HepG2 (cell line): ENCODE measurements at regions not wholly inside any gene's neighbourhood (a gene's known extent, or its start where the extent isn't known, plus 50 kb on each side); places are given as distances from the start of the nearest gene placed in this dataset.

Source experiments
- ATAC-seq: fragments of 200-7000 bp; cut with Tn5 transposase; 3 replicates; pipeline ENCODE4 v1.9.1; 2020; ENCODE audit warnings: mild to moderate bottlenecking, moderate library complexity
- BruUV-seq: library from RNA; stranded (reverse); fragments of 400-500 nt; replicated peaks from 2 replicates; lab custom pipeline; 2021; lab: Mats Ljungman, UMichigan
- CTCF ChIA-PET: fragments of 300-600 bp; formaldehyde crosslinking; extraction: SDS; loops from one replicate; lab custom pipeline; 2021; ENCODE audit warnings: low total read pairs, inconsistent platforms, low intra/inter-chr PET ratio; lab: Yijun Ruan, JAX
- POLR2A ChIA-PET: fragments of 350-600 bp; sonication (Branson Sonifier 250); formaldehyde crosslinking; loops from one replicate; lab custom pipeline; 2020; ENCODE audit warnings: antibody characterized with exemption, inconsistent platforms; lab: Yijun Ruan, JAX
- DNase-seq: peaks from one replicate; pipeline ENCODE4 v3.0.0-alpha.2; 2015; ENCODE audit warnings: low spot score
- FAIRE-seq: peaks from 3 replicates; lab custom pipeline; 2011; peaks lifted over from hg19 to GRCh38; lab: Jason Lieb, UNC
- H2AFZ ChIP-seq: one replicate; pipeline ENCODE4 v1.6.1; 2011; ENCODE audit warnings: low read length, inconsistent platforms
- H3K27ac ChIP-seq: fragments of 300-600 bp; 3 replicates; pipeline ENCODE4 v1.8.0; 2011; ENCODE audit warnings: mixed run types, mild to moderate bottlenecking, mixed read lengths, low read length, inconsistent platforms; ENCODE audit not compliant: insufficient read depth; ENCODE audit errors: extremely low read length
- H3K27me3 ChIP-seq, 2 experiments: fragments of 200-600 bp in 1 of 2; 2 replicates in 1 of 2; 3 replicates in 1 of 2; pipeline versions ENCODE4 v1.6.0 to v1.8.0; 2011; ENCODE audit warnings: low read length in 2 of 2, mild to moderate bottlenecking in 2 of 2, moderate library complexity in 2 of 2, inconsistent platforms in 1 of 2; ENCODE audit not compliant: insufficient read depth in 2 of 2, control insufficient read depth in 1 of 2
- H3K36me3 ChIP-seq, 2 experiments: fragments of 200-600 bp in 1 of 2; replicated peaks in 1 of 2; 2 replicates in 1 of 2; 3 replicates in 1 of 2; pipeline versions ENCODE4 v1.5.1 to v1.8.0; 2011; ENCODE audit warnings: low read length in 2 of 2, inconsistent platforms in 1 of 2; ENCODE audit not compliant: insufficient read depth in 2 of 2, control insufficient read depth in 1 of 2
- H3K4me1 ChIP-seq: 2 replicates; pipeline ENCODE4 v1.5.1; 2012; ENCODE audit warnings: low read length, inconsistent platforms; ENCODE audit not compliant: insufficient read depth
- H3K4me2 ChIP-seq: 2 replicates; pipeline ENCODE4 v1.6.0; 2011; ENCODE audit warnings: low read depth, low read length, inconsistent platforms
- H3K4me3 ChIP-seq, 3 experiments: fragments of 200-600 bp in 1 of 3; sonication (generic), shearing (Covaris generic) in 1 of 3; replicated peaks in 1 of 3; 2 replicates each; pipeline ENCODE4 v1.5.1; 2011 to 2016; ENCODE audit warnings: low read length in 3 of 3, inconsistent platforms in 2 of 3, low read depth in 2 of 3, mild to moderate bottlenecking in 2 of 3, control low read depth in 1 of 3, mixed read lengths in 1 of 3; ENCODE audit not compliant: insufficient read depth in 1 of 3
- H3K79me2 ChIP-seq: one replicate; pipeline ENCODE4 v1.6.1; 2011; ENCODE audit warnings: low read length, inconsistent platforms; ENCODE audit not compliant: insufficient read depth
- H3K9ac ChIP-seq: 2 replicates; pipeline ENCODE4 v1.6.0; 2011; ENCODE audit warnings: mild to moderate bottlenecking, low read depth, low read length, inconsistent platforms; ENCODE audit not compliant: insufficient read depth
- H3K9me3 ChIP-seq: 2 replicates; pipeline ENCODE4 v1.5.1; 2012; ENCODE audit warnings: mild to moderate bottlenecking, low read length
- H4K20me1 ChIP-seq: 2 replicates; pipeline ENCODE4 v1.6.0; 2011; ENCODE audit warnings: inconsistent platforms, mild to moderate bottlenecking, low read length, moderate library complexity; ENCODE audit not compliant: insufficient read depth
- AKAP8 ChIP-seq: sonication (generic); formaldehyde crosslinking; IDR thresholded peaks from 2 replicates; pipeline ENCODE4 v1.5.1; 2020; ENCODE audit warnings: mild to moderate bottlenecking, missing genetic modification reagents
- HNRNPUL1 ChIP-seq: fragments of 200-400 bp; formaldehyde crosslinking; IDR thresholded peaks from 2 replicates; pipeline ENCODE4 v1.6.1; 2017; ENCODE audit warnings: low read depth, mild to moderate bottlenecking, low read length, moderate library complexity
- MED8 ChIP-seq: sonication (generic); formaldehyde crosslinking; IDR thresholded peaks from 2 replicates; pipeline ENCODE4 v1.8.1; 2023; ENCODE audit warnings: mild to moderate bottlenecking, missing genetic modification reagents; ENCODE audit not compliant: insufficient replicate concordance
- NFIB ChIP-seq: sonication (generic); formaldehyde crosslinking; IDR thresholded peaks from 2 replicates; pipeline ENCODE4 v1.9.0; 2021; ENCODE audit warnings: missing genetic modification reagents, mild to moderate bottlenecking, borderline replicate concordance
- NR3C1 ChIP-seq: sonication (generic); formaldehyde crosslinking; IDR thresholded peaks from 2 replicates; pipeline ENCODE4 v1.4.0; 2020; ENCODE audit warnings: missing genetic modification reagents
- SNRNP70 ChIP-seq: fragments of 200-400 bp; formaldehyde crosslinking; IDR thresholded peaks from 2 replicates; pipeline ENCODE4 v1.6.1; 2017; ENCODE audit warnings: mild to moderate bottlenecking, low read depth, low read length, moderate library complexity
- ZNF460 ChIP-seq: sonication (generic); formaldehyde crosslinking; IDR thresholded peaks from 2 replicates; pipeline ENCODE4 v1.5.1; 2020; ENCODE audit warnings: missing genetic modification reagents, mild to moderate bottlenecking, borderline replicate concordance
- ZNF652 ChIP-seq: IDR thresholded peaks from 2 replicates; pipeline ENCODE4 v1.6.1; 2016; ENCODE audit warnings: low read depth, borderline replicate concordance
- ZNF891 ChIP-seq: sonication (generic); formaldehyde crosslinking; IDR thresholded peaks from 2 replicates; pipeline ENCODE4 v1.5.0; 2020; ENCODE audit warnings: mild to moderate bottlenecking, missing genetic modification reagents
- ZSCAN29 ChIP-seq: sonication (generic); formaldehyde crosslinking; conservative IDR thresholded peaks from 2 replicates; pipeline ENCODE4 v1.4.0; 2020; ENCODE audit warnings: mild to moderate bottlenecking, missing genetic modification reagents
- WGBS: methylation state at CpG from one replicate; pipeline ENCODE4 v1.1.6; 2017; ENCODE audit warnings: low lambda C conversion rate; 5-methylcytosine and 5-hydroxymethylcytosine counted together
- in situ Hi-C: cut with HindIII; loops from 2 replicates; pipeline ENCODE4 v1.10.0; 2017; ENCODE audit warnings: low pct_unique_long_range_greater_than_20kb; ENCODE audit not compliant: extremely low pct_ligation_motif_present
- intact Hi-C: fragments of 100-400 bp; cut with micrococcal nuclease; formaldehyde crosslinking; loops from one replicate; pipeline ENCODE4 v1.10.0; 2022; ENCODE audit not compliant: unreplicated experiment
- TF ChIP-seq, protein P1 (sequence below): sonication (generic); formaldehyde crosslinking; IDR thresholded peaks from 2 replicates; pipeline ENCODE4 v1.4.0; 2020; ENCODE audit warnings: mild to moderate bottlenecking, missing genetic modification reagents
- TF ChIP-seq, protein P2 (sequence below), 2 experiments: sonication (generic) in 1 of 2; formaldehyde crosslinking in 1 of 2; IDR thresholded peaks; 2 replicates each; pipeline versions ENCODE4 v1.5.1 to v1.6.1; 2011 to 2020; ENCODE audit warnings: borderline replicate concordance in 1 of 2, low read depth in 1 of 2, low read length in 1 of 2, mild to moderate bottlenecking in 1 of 2, missing genetic modification reagents in 1 of 2, moderate library complexity in 1 of 2

DNA sequence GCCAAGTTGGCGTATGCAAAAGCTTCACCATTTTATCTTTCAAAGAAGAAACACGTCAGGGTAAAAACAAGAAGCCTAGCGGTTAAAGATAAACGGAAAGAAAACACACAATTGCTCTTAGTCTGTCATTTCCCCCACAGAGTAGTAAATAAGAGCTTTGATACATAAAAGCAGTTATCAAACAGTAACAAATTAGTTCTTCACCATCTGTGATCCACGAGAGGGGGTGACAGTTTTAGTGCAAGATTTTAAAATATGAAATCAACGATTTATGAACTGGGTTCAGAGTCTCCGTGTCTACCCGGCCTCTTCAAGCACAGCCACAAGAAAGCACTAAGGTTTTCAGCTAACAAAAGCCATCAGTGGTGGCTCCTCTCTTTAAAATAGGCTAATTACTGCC lies 703.9 kb upstream of the ID2 start (continued):
- TF ChIP-seq SNRNP70 (no peak), AKAP8 (no peak), HNRNPUL1 (no peak), ZNF460 (no peak)

DNA sequence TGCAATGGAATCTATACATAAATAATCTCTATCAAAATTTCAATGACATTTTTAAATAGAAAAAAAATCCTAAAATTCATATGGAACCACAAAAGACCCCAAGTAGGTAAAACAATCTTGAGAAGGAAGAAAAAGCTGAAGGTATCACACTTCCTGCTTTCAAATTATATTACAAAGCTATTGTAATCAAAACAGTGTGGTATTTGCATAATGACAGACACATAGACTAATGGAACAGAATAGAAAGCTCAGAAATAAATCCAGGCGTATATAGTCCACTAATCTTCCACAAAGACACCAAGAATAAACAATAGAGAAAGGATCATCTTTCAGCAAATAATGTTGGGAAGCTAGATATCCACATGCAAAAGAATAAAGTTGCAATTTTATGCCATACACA lies 699.8 kb upstream of the ID2 start:
- FAIRE-seq (no peak), ATAC-seq (no peak), DNase-seq (no peak)
- POLR2A ChIA-PET = no interaction called here
- H3K4me1 ChIP-seq = no peaks in the 10 kb centered on the region
- CTCF ChIA-PET = no interaction called here
- H4K20me1 ChIP-seq = no peaks in the 10 kb centered on the region
- intact Hi-C loops (no loop called here), in situ Hi-C loops (no loop called here)
- H3K79me2 ChIP-seq = no peaks in the 10 kb centered on the region
- H3K27ac ChIP-seq = no peak overlapping the region
- H2AFZ ChIP-seq = no peak overlapping the region
- 0 out of 5 replicates have a peak, but pooled peaks cover 0 to 3% of the 10 kb centered on the region in 2 experiments for H3K27me3 ChIP-seq
- no peak overlapping the region for H3K4me2 ChIP-seq
- 2% methylated on average over 1 of the region's 1 CpG for WGBS
- peaks cover 6% of the 10 kb centered on the region; the same call in 1 of the 2 replicates for H3K9me3 ChIP-seq
- no peak overlapping the region for H3K4me3 ChIP-seq
- H3K9ac ChIP-seq = no peak overlapping the region
- no peaks in the 10 kb centered on the region for H3K36me3 ChIP-seq
- no peak for TF ChIP-seq ZNF652 (CRISPR knock-in tag)
- no peak for TF ChIP-seq ZSCAN29 (CRISPR knock-in tag)
- no peak for TF ChIP-seq NFIB (CRISPR knock-in tag)
- TF ChIP-seq, protein P1, sequence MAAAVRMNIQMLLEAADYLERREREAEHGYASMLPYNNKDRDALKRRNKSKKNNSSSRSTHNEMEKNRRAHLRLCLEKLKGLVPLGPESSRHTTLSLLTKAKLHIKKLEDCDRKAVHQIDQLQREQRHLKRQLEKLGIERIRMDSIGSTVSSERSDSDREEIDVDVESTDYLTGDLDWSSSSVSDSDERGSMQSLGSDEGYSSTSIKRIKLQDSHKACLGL (CRISPR knock-in tag) = no peak
- no peak for TF ChIP-seq ZNF891
- TF ChIP-seq MED8 = no peak
- TF ChIP-seq NR3C1 (CRISPR knock-in tag) = no peak
- TF ChIP-seq, protein P2, sequence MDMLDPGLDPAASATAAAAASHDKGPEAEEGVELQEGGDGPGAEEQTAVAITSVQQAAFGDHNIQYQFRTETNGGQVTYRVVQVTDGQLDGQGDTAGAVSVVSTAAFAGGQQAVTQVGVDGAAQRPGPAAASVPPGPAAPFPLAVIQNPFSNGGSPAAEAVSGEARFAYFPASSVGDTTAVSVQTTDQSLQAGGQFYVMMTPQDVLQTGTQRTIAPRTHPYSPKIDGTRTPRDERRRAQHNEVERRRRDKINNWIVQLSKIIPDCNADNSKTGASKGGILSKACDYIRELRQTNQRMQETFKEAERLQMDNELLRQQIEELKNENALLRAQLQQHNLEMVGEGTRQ (IDR thresholded peaks at IDR 0.05; ENCODE audit: low read depth, low read length) = no peak
- TF ChIP-seq, protein P2 (CRISPR knock-in tag; IDR thresholded peaks at IDR 0.05; ENCODE audit: borderline replicate concordance) = no peak
- no TSS peak for BruUV-seq
